ENCODE measurements at regions not wholly inside any gene's neighbourhood (a gene's known extent, or its start where the extent isn't known, plus 50 kb on each side); places are given as distances from the start of the nearest gene placed in this dataset.

DNA sequence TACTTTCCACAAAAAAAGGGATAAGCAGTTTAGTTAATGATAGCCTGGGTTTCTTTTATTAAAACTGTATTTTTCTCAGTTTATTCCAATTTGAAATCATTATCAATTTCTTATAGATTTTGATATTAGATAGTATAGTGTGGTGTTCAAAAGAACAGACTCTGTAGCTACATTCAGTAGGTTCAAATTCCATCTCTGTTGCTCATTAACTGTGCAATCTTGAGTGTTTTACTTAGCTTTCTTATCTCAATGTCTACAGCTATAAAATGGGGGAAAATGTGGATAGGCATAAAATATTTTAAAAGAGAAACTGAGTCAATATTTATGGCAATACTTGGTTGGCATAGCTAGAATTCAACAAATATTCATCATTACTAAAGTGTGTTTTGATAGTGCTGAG lies 86.9 kb upstream of the SEMA3A start:
- H3K4me3 ChIP-seq (ENCODE audit: low read depth, low read length), result no peak overlapping the region
- TF ChIP-seq, protein P1, sequence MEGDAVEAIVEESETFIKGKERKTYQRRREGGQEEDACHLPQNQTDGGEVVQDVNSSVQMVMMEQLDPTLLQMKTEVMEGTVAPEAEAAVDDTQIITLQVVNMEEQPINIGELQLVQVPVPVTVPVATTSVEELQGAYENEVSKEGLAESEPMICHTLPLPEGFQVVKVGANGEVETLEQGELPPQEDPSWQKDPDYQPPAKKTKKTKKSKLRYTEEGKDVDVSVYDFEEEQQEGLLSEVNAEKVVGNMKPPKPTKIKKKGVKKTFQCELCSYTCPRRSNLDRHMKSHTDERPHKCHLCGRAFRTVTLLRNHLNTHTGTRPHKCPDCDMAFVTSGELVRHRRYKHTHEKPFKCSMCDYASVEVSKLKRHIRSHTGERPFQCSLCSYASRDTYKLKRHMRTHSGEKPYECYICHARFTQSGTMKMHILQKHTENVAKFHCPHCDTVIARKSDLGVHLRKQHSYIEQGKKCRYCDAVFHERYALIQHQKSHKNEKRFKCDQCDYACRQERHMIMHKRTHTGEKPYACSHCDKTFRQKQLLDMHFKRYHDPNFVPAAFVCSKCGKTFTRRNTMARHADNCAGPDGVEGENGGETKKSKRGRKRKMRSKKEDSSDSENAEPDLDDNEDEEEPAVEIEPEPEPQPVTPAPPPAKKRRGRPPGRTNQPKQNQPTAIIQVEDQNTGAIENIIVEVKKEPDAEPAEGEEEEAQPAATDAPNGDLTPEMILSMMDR (IDR thresholded peaks at IDR 0.05; ENCODE audit: borderline replicate concordance, insufficient read depth, low read depth, low read length), result no peak

DNA sequence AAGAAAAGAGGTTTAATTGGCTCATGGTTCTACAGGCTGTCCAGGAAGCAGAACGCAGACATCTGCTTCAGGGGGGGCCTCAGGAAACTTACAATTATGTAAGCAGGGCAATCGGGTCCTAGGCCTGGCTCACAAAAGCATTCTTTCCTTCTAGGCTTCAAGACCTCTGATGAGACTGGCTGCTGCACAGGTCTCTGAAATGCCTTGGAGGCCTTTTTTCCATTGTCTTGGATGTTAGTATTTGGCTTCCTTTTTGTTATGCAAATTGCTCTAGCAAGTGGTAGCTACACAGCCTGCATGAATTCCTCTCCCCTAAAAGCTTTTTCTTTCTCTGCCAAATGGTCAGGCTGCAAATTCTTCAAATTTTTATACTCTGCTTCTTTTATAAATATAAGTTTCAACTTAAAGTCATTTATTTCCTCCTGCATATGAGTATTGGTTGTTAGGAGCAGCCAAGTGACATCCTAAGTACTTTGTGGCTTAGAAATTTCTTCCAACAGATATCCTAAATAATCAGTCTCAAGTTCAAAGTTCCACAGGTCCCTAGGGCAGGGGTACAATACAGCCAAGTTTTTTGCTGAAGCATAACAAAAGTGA lies 83.1 kb upstream of the SEMA3A start:
- H3K4me3 ChIP-seq (ENCODE audit: low read depth, low read length), result no peak overlapping the region
- TF ChIP-seq, protein P1 (IDR thresholded peaks at IDR 0.05; ENCODE audit: borderline replicate concordance, insufficient read depth, low read depth, low read length), result no peak

GRCh38 chr7:84274029-84274638 lies 79.5 kb upstream of the SEMA3A start:
- TF ChIP-seq, protein P1 (IDR thresholded peaks at IDR 0.05; ENCODE audit: borderline replicate concordance, insufficient read depth, low read depth, low read length), result no peak
- no peak overlapping the region for H3K4me3 ChIP-seq (ENCODE audit: low read depth, low read length)

DNA sequence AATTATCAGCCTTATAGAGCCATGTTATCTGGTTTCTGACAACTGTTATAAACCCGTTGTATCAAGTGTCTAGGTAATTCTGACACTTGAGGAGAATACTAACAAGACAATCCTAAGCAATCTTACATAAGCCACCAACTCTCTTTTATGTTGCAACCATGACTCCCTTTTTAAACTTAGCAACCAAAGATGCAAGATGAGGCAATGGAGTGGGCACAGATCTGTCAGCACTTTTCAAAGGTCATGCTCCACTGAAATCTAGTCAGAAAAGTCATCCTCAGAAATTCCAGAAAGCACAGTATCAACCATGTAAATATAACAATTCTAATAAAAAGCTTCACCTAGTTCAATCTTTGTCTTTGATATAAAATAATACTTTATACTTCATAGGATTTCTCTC lies 77.0 kb upstream of the SEMA3A start:
- TF ChIP-seq, protein P1 (IDR thresholded peaks at IDR 0.05; ENCODE audit: borderline replicate concordance, insufficient read depth, low read depth, low read length), result no peak
- no peak overlapping the region for H3K4me3 ChIP-seq (ENCODE audit: low read depth, low read length)

- no peak overlapping the region for H3K4me3 ChIP-seq (ENCODE audit: low read depth, low read length)
- TF ChIP-seq, protein P1 (IDR thresholded peaks at IDR 0.05; ENCODE audit: borderline replicate concordance, insufficient read depth, low read depth, low read length), result no peak
Measured at GRCh38 chr7:84264396-84264795, 69.8 kb upstream of the SEMA3A start.

DNA sequence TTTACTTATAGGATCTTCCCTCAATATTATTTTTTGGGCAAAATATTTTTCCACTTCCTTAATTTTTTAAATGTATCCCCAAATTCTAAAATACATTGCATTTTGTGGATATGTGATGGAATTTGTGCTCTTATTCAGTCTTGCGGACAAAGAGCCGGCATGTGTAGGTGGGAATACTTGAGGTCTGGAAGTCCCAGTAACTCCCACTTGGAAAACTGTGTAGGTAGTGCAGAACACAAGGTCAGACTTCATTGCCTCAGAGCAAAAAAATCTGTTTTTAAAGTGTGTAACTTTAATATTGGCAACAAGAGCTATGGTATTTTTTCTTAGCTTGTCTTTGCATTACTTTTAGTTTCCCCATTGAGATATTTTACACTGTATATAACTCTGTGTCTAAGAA lies 68.5 kb upstream of the SEMA3A start:
- TF ChIP-seq, protein P1 (IDR thresholded peaks at IDR 0.05; ENCODE audit: borderline replicate concordance, insufficient read depth, low read depth, low read length), result no peak

GRCh38 chr7:84261509-84261908 lies 66.9 kb upstream of the SEMA3A start:
- no peak overlapping the region for H3K4me3 ChIP-seq (ENCODE audit: low read depth, low read length)
- TF ChIP-seq, protein P1 (IDR thresholded peaks at IDR 0.05; ENCODE audit: borderline replicate concordance, insufficient read depth, low read depth, low read length), result no peak

More for the DNA sequence above, 68.5 kb upstream of the SEMA3A start:
- no peak overlapping the region for H3K4me3 ChIP-seq (ENCODE audit: low read depth, low read length)

All from GM12875 (cell line).